CD4-positive, alpha-beta T cell treated with Interleukin-12 subunit alpha and Interleukin-12 subunit beta, for 1 hour (primary cell): ENCODE measurements at regions not wholly inside any gene's neighbourhood (a gene's known extent, or its start where the extent isn't known, plus 50 kb on each side); places are given as distances from the start of the nearest gene placed in this dataset.

Source experiments
- DNase-seq: peaks from one replicate; pipeline ENCODE4 v3.0.0-alpha.2; 2020

GRCh38 chr6:104301951-104302350 is 557.8 kb downstream of the HACE1 start:
- no peak for DNase-seq

DNA sequence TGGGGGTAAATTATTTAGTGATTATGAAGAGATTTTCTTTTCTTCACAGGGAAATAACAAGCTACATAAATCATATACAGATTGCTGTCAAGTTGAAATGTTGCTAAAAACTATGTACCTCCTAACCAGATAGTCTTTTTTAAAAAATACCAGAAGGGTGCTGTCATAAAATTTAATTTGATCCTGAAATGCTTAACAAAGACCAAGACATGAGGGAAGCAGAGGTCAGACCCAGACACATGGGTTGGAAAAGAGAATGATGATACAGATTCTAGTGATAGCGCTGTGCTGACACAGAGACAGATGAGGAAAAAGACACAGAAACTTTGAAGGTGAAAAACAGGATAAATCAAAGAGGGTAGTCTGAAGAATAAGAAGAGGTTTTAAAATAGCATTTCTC is 573.1 kb downstream of the HACE1 start:
- DNase-seq = no peak

- no peak for DNase-seq
Observed at GRCh38 chr6:104284872-104285271, 574.8 kb downstream of the HACE1 start.

DNA sequence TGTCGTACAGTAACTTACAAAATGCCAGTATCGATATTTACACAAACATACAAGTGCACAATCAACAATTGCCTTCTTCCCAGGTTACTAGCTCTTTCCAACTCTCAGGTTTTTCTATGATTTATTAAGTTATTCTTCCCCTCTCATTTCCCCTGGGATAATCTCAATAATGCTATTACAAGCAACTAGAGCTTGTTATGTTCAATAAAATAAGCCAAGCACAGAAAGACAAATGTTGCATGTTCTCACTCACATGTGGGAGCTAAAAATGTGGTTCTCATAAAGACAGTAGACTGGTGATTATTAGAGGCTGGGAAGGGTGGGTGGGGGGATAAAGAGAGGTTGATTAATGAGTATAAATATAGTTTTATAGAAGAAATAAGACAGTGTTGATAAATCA is 577.1 kb downstream of the HACE1 start:
- no peak for DNase-seq

GRCh38 chr6:104281370-104281769 is 578.3 kb downstream of the HACE1 start:
- no peak for DNase-seq

GRCh38 chr6:104268389-104268788 is 591.3 kb downstream of the HACE1 start:
- DNase-seq = no peak

DNA sequence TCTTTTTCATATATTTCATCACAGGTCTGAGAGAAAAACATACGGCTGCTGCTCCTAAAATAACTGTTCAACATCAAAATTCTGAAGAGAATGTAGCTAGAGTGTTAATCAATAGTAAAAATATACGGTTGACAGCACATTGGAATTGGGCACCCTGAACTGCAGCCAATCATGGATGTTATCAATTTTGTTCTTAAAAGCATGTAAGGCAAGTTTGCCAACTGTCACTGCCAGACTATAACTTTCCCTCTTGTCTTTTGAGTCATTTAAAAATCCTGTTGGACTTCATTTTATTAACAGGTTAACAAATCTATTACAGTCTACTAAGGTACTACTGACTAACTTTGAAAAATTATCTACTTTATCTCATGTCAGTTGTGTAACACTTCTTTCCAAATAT is 592.8 kb downstream of the HACE1 start:
- DNase-seq = no peak

DNA sequence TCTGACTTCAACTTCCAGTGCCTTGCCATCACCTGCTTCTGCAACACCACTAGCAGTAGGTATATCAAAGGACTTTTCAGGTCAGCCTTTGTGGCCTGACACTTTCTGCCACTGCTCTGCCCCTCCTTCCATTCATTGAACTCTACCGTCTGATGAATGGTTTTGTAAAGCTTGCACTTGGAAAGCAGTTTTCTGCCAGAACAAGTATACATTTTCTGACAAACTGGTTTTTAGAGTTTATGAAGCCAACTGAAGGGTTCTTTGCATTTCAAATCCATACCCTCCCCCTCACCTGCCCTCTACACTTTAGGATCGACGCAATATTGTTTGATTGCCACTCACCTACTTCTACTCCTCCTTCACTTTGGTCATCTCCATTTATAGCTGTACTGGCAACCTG is 603.1 kb downstream of the HACE1 start:
- DNase-seq = no peak

GRCh38 chr6:104253236-104253635 is 606.5 kb downstream of the HACE1 start:
- DNase-seq = no peak

DNA sequence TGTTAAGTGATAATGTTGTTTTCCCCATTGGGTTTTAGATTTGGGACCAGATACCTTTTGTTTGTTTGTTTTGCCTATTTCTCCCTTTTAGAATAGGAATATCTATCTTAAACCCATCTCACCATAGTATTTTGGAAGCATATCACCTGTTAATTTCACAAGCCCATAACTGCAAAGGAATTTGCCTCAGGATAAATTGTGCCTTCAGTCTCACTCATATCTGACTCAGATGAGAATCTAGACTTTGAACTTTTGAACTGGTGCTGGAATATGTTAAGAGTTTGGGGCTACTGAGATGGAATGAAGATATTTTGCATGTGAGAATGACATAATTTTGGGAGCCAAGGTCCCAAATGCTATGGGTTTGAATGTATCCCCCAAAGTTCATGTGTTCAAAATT is 607.4 kb downstream of the HACE1 start:
- DNase-seq = no peak

DNA sequence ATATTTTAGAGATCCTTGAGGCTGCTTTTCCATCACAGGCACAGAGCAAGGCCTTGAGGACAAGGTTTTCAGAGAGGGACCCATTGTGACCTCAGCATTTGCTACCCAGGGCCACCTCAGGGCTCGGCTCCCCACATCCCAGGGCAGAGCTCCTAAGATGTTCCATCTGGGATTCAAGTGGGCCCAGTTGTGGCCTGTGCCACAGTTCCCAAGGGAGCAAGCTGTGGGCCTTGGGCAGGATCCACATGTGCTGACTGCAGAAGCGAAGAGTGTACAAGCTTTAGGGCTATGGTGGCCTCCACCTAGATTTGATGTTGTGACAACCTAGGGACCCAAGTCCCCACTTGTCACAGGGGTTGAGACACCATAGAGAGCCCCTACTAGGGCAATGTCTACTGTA is 608.1 kb downstream of the HACE1 start:
- DNase-seq = no peak

GRCh38 chr6:104240865-104241264 is 618.9 kb downstream of the HACE1 start:
- DNase-seq = no peak

DNA sequence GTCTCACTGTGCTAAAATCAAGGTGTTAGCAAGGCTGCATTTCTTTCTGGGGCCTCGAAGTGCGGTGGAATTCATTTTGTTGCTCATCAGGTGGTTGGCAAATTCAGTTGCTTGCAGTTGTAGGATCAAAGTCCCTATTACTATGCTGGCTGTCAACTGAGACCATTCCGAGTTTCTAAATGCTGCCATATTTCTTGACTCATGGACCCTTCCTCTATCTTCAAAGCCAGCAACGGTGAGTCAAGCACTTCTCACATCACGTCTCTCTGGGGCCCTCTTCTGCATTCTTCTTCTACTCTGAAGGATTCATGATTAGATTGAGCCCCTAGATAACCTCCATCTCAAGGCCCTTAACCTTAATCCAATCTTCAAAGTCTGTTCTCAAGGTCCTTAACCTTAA is 619.7 kb downstream of the HACE1 start:
- no peak for DNase-seq

DNA sequence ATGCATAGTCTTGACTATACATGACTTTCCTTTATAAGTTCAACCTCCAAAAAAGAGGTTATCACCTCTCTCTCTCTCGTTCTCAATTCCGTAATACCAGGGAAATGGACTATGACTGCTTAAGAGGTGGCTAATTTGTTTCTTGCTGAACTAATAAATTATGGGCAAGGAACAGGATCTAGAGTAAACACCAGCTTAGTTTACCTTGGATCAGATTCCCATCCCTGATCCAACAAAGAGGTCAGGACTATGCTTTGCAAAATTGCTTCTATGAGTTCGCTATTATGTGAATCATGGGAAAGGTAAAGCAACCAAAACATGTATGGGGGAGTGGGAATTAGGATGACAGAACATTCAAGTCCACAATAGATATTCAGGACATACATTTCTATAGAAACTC is 630.7 kb downstream of the HACE1 start:
- no peak for DNase-seq

DNA sequence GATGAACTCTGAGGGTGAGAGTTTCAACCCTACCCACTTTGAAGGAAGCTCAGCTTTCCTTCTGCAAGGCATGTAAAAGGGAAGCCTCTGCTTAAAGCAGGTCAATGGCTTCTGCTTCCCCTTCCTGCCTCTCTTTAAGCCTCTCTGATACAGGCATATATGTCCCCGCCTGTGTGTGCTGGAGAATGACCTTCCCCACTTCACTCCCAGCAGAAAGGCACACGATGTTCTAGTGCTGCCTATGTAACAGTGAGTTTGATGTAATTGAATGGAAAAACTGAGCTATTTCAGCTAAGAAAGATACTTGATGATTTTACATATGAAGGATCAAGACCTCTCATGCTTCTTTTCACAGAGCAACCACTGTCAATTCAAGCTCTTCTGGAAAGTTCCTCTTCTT is 632.2 kb downstream of the HACE1 start:
- DNase-seq = no peak

DNA sequence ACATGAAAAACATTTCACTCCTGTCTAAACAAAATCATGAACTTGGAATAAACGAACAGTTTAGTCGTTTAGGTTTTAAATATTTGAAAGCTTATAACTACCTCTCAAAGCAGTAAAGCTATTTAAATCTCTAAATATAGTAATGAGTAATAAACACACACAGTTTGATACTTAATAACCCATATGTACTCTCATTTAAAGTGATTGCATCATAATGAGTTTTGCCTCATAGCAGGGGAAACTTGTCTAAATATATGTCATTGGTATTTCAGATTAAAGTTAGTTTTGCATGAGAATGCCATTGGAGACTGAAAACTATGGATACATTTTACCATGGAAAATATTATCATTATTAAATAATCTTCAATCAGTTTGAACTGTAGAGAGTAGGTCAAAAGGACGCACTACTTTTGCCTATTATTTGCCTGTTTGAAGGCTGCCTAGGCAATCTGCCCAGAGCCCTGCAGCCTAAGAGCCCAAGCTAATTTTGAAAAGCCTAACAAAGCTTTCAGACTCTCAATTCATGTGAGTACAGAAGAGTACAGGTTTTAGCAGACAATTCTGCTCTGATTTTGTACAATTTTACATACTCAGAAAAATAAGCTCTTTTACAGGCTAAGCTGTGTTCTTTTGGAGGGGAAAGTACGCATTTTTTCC is 632.8 kb downstream of the HACE1 start:
- no peak for DNase-seq

- DNase-seq = no peak
Observed at GRCh38 chr6:104218116-104218515, 641.6 kb downstream of the HACE1 start.

- no peak for DNase-seq
Observed at GRCh38 chr6:104214901-104215300, 644.8 kb downstream of the HACE1 start.

DNA sequence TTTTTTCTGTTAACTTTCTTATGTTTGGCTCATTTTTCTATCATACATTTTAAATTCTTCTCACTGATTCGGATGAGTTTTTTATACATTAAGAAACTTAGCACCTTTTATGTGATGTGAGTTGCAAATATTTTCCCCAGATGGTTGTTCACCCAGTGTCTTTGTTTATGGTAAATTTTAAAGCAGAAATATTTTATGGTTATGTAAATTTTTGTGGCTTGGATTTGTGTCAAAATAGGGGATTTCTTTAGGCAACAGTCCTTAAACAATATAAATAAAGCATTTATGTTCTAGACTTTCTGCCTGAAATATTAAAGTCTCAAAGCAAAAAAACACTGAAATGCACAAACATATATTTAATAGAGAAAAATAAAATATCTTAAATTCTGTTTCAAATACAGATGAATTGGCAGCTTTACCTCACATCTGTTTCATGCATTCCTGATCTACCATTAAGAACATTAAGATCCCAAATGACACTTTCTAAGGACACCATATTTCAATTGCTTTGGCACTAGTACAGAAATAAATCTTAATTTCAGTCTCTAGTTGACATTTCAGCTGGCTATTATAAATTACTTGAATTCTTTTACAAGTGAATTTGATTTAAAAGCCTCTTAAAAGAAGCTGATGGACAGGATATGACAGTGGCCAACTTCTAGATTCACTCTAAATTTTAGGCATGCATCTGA is 646.6 kb downstream of the HACE1 start:
- DNase-seq = no peak

DNA sequence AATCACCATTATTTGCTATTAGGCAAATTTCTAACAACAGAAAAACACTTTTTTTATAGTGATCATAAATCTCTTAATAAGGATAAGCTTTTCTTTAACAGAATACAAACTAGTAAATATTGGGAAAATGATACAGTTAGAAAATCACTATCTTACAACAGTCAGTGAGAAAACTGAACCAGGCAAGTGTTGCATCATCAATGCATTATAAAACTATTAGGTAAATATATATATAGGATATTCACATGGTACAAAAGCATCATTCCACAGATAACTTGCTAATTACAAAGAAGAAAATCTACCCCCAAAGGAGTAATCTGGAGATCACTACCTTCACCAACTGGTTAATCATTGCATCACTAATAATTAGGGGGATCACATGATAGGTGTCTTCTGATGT is 652.1 kb downstream of the HACE1 start:
- DNase-seq = no peak

DNA sequence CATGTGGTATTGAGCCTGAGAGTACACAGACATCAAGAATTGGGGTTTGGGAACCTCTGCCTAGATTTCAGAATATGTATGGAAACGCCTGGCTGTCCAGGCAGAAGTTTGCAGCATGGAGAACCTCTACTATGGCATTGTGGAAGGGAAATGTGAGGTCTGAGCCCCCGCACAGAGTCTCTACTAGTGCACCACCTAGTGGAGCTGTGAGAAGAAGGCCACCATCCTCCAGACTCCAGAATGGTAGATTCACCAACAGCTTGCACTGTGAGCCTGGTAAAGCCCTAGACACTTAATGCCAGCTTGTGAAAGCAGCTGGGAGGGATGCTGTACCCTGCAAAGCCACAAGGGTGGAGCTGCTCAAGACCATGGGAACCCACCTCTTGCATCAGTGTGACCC is 658.2 kb downstream of the HACE1 start:
- DNase-seq = no peak

GRCh38 chr6:104187616-104188015 is 672.1 kb downstream of the HACE1 start:
- DNase-seq = no peak

DNA sequence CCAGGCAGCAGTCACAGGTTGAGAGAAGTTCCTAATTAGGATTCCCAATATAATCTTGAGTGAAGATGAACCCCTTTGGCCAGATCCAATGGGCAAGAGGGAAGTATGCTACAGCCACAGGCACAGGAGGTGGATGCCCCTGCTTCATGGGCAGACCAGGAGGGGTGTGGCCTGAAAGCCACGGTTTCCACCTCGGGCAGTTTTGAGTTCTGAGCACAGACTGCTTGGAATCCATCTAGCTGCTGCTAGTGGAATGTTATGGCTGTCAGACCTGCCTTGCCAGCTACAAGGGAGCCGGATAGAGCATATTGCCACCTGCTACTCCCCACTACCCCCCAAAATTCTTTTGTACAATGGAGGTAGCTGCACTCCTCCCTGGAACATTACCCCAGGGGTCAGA is 672.9 kb downstream of the HACE1 start:
- DNase-seq = no peak

DNA sequence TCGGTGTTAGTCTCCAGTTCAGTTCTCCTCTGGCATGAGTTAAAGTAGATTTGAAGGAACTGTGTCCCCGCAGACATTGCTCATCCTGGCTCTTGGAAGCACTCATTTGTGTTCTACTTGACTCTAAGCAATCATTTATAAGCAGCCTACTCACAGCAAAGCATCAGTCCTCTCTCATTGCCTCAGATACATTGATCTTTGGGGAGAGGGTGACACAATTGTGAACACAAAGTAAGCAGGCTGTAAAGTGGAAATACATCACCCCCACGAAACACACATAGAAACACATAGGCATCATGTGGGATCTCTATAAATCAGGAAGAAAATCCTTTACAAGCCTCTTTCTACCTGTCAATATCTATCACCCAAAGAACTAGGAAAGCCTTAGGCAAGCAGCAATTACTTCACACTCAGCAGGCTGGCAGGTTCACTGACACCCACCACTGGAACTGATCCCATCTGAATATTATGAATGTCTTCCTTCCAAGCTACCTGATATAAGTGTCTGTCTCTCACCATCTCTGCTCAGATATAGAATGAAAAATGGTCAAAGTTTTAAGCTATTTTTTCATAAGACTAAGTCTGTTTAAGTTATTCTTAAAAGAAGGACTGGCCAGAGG is 675.8 kb downstream of the HACE1 start:
- no peak for DNase-seq

GRCh38 chr6:104182811-104183210 is 676.9 kb downstream of the HACE1 start:
- DNase-seq = no peak
